Parathyroid adenoma (tissue), 2 donors: ENCODE measurements at regions not wholly inside any gene's neighbourhood (a gene's known extent, or its start where the extent isn't known, plus 50 kb on each side); places are given as distances from the start of the nearest gene placed in this dataset.
"Not testable (repeated sequence)": the region's sequence is repeated elsewhere in the genome, so short reads cannot be mapped to it uniquely, and the experiment has no call there.

ENCODE experiments used
- H2AFZ ChIP-seq: fragments of 300-600 bp; sonication (generic); one replicate; pipeline ENCODE4 v1.7.0; 2017; ENCODE audit warnings: antibody characterized with exemption, mild to moderate bottlenecking
- H3K27ac ChIP-seq: fragments of 300-600 bp; sonication (generic); one replicate; pipeline ENCODE4 v1.7.0; 2017
- H3K27me3 ChIP-seq: fragments of 300-600 bp; sonication (generic); one replicate; pipeline ENCODE4 v1.7.0; 2017; ENCODE audit warnings: low read length; ENCODE audit not compliant: control insufficient read depth, insufficient read depth
- H3K36me3 ChIP-seq: fragments of 300-600 bp; sonication (generic); one replicate; pipeline ENCODE4 v1.7.0; 2017; ENCODE audit warnings: low read length; ENCODE audit not compliant: control insufficient read depth, insufficient read depth
- H3K4me1 ChIP-seq: fragments of 300-600 bp; sonication (generic); one replicate; pipeline ENCODE4 v1.7.0; 2017; ENCODE audit warnings: control low read depth
- H3K4me2 ChIP-seq: fragments of 300-600 bp; sonication (generic); one replicate; pipeline ENCODE4 v1.7.0; 2017; ENCODE audit warnings: low read length
- H3K4me3 ChIP-seq: fragments of 300-600 bp; sonication (generic); one replicate; pipeline ENCODE4 v1.7.0; 2017; ENCODE audit warnings: low read depth, low read length
- H3K79me2 ChIP-seq: fragments of 300-600 bp; sonication (generic); one replicate; pipeline ENCODE4 v1.7.0; 2017; ENCODE audit warnings: control low read depth
- H3K9ac ChIP-seq: fragments of 300-600 bp; sonication (generic); one replicate; pipeline ENCODE4 v1.7.0; 2017; ENCODE audit warnings: mild to moderate bottlenecking
- H3K9me3 ChIP-seq: fragments of 300-600 bp; sonication (generic); one replicate; pipeline ENCODE4 v1.7.0; 2017; ENCODE audit warnings: low read length; ENCODE audit not compliant: control insufficient read depth
- TF ChIP-seq, protein P1 (sequence below): fragments of 300-600 bp; sonication (generic); IDR thresholded peaks from one replicate; pipeline ENCODE4 v1.7.0; 2017; ENCODE audit warnings: antibody characterized with exemption, mild to moderate bottlenecking
- donor health status: primary hyperparathyroidism.

DNA sequence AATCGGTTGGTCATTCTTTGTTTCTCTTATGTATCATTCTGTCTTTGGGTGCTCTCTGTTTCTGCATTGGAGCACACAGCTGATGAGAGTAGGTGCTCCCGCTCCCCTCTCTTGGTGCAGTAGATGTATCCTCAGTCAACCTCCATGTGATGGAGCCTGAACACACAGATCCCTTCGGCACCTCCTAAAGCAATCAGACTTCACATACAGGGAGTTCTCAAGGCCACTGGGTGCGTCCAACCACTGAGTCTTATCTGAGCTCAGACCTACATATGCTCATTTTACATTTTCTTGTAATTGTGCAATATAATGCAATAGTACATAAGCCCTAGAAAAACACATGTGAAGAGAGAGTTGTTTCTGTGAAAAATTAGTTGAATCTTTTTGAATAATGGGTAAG is 198.1 kb upstream of the ATP10A start:
- no peak overlapping the region for H3K4me3 ChIP-seq
- H3K36me3 ChIP-seq: no peaks in the 10 kb centered on the region
- no peaks in the 10 kb centered on the region for H3K79me2 ChIP-seq
- no peak overlapping the region for H3K27ac ChIP-seq
- H3K4me1 ChIP-seq: no peaks in the 10 kb centered on the region
- no peaks in the 10 kb centered on the region for H3K27me3 ChIP-seq
- H3K9me3 ChIP-seq: no peaks in the 10 kb centered on the region
- no peak overlapping the region for H3K9ac ChIP-seq
- TF ChIP-seq, protein P1, sequence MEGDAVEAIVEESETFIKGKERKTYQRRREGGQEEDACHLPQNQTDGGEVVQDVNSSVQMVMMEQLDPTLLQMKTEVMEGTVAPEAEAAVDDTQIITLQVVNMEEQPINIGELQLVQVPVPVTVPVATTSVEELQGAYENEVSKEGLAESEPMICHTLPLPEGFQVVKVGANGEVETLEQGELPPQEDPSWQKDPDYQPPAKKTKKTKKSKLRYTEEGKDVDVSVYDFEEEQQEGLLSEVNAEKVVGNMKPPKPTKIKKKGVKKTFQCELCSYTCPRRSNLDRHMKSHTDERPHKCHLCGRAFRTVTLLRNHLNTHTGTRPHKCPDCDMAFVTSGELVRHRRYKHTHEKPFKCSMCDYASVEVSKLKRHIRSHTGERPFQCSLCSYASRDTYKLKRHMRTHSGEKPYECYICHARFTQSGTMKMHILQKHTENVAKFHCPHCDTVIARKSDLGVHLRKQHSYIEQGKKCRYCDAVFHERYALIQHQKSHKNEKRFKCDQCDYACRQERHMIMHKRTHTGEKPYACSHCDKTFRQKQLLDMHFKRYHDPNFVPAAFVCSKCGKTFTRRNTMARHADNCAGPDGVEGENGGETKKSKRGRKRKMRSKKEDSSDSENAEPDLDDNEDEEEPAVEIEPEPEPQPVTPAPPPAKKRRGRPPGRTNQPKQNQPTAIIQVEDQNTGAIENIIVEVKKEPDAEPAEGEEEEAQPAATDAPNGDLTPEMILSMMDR: no peak
- H2AFZ ChIP-seq: no peak overlapping the region
- H3K4me2 ChIP-seq: no peak overlapping the region

DNA sequence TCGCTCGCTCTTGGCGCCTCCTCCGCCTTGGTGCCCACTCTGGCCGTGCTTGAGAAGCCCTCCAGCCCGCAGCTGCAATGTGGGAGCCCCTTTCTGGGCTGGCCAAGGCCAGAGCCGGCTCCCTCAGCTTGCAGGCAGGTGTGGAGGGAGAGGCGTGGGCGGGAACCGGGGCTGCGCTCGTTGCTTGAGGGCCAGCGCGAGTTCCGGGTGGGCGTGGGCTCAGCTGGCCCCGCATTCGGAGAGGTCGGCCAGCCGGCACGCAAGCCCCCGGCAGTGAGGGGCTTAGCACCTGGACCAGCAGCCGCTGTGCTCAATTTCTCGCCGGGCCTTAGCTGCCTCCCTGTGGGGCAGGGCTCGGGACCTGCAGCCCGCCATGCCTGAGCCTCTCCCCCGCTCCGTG is 193.6 kb upstream of the ATP10A start:
- H3K4me3 ChIP-seq, H3K27ac ChIP-seq, H3K27me3 ChIP-seq, H3K4me2 ChIP-seq, H3K9ac ChIP-seq, H3K4me1 ChIP-seq, H3K36me3 ChIP-seq, H3K79me2 ChIP-seq, H3K9me3 ChIP-seq, H2AFZ ChIP-seq: not testable (repeated sequence)

DNA sequence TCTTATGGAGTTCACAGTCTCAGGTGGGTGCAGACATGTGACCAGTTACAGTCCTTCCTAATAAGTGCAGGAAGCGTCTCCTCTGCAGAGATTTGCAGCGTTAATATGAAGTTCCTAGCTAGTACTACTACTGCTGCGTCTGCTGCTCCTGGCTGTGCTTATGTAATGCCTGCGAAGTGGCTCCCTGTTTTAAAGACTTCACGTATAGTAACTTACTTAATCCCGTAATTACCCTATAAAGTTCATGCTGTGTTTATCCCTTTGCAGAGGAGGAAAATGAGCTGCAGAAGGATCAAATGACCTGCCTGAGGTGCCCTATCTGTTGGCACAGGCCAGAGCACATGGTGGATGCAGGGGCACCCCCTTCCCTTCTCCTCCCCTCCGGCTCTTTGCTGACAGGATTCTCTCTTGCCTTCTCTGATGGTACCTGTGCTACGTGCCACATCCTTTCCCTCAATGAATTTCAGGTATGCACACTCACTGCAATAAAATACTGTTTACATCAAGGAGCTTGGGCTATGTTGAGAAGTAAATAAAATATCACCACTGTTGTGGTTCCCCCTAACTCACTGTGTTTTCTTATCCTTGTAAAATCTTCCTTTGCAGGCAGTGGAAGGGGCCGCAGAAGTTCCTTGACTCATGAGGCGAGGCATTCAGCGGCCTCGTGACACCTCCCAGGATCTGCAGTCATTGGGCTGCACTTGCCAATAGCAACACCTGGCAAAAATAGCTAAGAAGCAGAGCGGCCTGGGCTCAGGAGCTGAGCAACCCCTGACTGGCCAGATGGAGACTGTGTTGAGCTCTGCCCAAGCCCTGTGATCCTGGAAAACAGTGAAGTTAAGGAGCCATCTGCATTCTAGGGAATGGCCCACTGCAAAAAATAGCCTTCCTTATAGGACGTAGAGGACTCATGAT is 188.9 kb upstream of the ATP10A start:
- peak overlapping the region; percentile 58 for H2AFZ ChIP-seq
- H3K9ac ChIP-seq: no peak overlapping the region
- TF ChIP-seq, protein P1: no peak
- no peaks in the 10 kb centered on the region for H3K79me2 ChIP-seq
- no peaks in the 10 kb centered on the region for H3K27me3 ChIP-seq
- no peaks in the 10 kb centered on the region for H3K9me3 ChIP-seq
- H3K4me1 ChIP-seq: peaks cover 32% of the 10 kb centered on the region
- no peaks in the 10 kb centered on the region for H3K36me3 ChIP-seq
- H3K27ac ChIP-seq: peak overlapping the region; percentile 63
- no peak overlapping the region for H3K4me3 ChIP-seq
- H3K4me2 ChIP-seq: peak overlapping the region; percentile 6

DNA sequence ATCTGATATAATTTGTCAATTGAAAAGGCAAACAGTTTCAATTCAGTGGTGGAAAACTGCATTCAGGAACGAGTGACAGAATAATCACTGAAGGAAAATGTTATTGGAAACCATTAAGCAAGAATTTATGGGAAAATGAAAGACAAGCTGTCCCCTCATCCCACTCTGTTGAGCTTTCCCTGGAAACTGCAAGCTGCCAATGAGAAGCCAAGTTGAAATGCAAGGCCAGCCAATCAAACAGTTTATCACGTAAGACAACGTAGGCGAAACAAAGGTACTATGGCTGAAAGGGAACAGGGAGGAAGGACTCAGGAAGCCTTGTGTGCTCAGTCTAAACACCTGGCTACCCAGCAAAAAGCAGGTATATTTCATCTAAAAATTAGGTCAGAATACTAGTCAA is 187.9 kb upstream of the ATP10A start:
- peak overlapping the region; percentile 63 for H3K27ac ChIP-seq
- H2AFZ ChIP-seq: peak overlapping the region; percentile 58
- no peaks in the 10 kb centered on the region for H3K79me2 ChIP-seq

DNA sequence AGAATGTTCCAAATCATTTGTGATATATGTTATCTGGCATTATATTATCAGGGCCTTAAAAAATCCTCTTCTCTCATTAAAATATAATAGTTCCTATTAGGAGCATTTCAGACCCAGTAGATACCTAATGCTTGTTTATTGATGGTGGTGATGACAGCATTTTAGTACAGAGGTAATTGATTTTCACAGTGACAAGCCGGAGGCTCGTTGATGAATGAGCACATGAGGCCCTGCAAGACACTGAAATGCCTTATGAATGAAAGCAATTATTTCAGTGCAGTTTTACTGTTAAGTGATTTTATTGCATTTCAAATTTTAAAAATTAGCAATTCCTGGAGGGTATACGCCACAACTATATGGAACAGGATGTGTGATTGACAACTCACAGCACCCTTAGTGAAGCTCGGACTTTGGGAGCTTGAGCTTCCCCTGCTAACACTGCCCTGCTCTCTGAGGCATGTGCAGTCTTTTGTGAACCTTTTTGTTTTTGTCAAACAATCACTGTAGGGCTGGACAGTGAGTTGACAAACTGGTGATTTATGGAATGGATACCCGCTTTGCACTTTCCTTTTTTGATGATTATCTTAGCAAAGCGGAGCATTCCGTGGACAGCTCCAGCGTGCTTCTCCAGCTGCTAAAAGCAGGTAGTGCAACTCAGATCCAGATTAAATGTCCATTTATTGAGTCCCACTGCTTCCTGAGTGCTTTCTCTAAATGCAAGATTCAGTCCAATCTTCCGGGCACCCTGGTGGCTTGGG is 187.0 kb upstream of the ATP10A start:
- Histone ChIP-seq H2AFZ (no peak overlapping the region), H3K36me3 (no peaks in the 10 kb centered on the region), H3K27me3 (no peaks in the 10 kb centered on the region), H3K9ac (no peak overlapping the region), H3K79me2 (no peaks in the 10 kb centered on the region), H3K9me3 (no peaks in the 10 kb centered on the region), H3K27ac (peak overlapping the region; percentile 63), H3K4me1 (peaks cover 32% of the 10 kb centered on the region), H3K4me2 (peak overlapping the region; percentile 41), H3K4me3 (no peak overlapping the region)
- TF ChIP-seq, protein P1: no peak

More for the DNA sequence above, 187.9 kb upstream of the ATP10A start:
- TF ChIP-seq, protein P1: no peak
- Histone ChIP-seq H3K4me2 (peak overlapping the region; percentile 8), H3K9me3 (no peaks in the 10 kb centered on the region), H3K27me3 (no peaks in the 10 kb centered on the region), H3K36me3 (no peaks in the 10 kb centered on the region), H3K9ac (no peak overlapping the region), H3K4me1 (peaks cover 32% of the 10 kb centered on the region), H3K4me3 (no peak overlapping the region)
